LNCaP clone FGC (cell line): ENCODE measurements at regions not wholly inside any gene's neighbourhood (a gene's known extent, or its start where the extent isn't known, plus 50 kb on each side); places are given as distances from the start of the nearest gene placed in this dataset.
A peak's percentile ranks its signal among the peaks of the same experiment; 100 is the strongest.
"Not testable (repeated sequence)": the region's sequence is repeated elsewhere in the genome, so short reads cannot be mapped to it uniquely, and the experiment has no call there.

Experiments used
- DNase-seq: peaks from one replicate; pipeline ENCODE4 v3.0.0-alpha.2; 2011; ENCODE audit warnings: low read depth
- H3K4me3 ChIP-seq: 2 replicates; pipeline ENCODE4 v1.5.1; 2011; ENCODE audit warnings: mild to moderate bottlenecking, low read depth, low read length, control low read depth
- CTCF ChIP-seq: IDR thresholded peaks from 2 replicates; pipeline ENCODE4 v1.5.1; 2012; ENCODE audit warnings: mild to moderate bottlenecking; ENCODE audit not compliant: control insufficient read depth, insufficient read depth; ENCODE audit errors: extremely low read depth

GRCh38 chr1:219548386-219548785 lies 64.5 kb downstream of the ZC3H11B start:
- no peak for DNase-seq
- no peak for TF ChIP-seq CTCF
- no peak overlapping the region for H3K4me3 ChIP-seq

- DNase-seq, H3K4me3 ChIP-seq: not testable (repeated sequence)
Observed at GRCh38 chr1:219545756-219546155, 67.1 kb downstream of the ZC3H11B start.

- H3K4me3 ChIP-seq, result no peak overlapping the region
- TF ChIP-seq CTCF, result 0 out of 2 replicates have a peak, but pooled peaks have one; percentile 29
- no peak for DNase-seq
Observed at GRCh38 chr1:219544163-219544846, 68.6 kb downstream of the ZC3H11B start.

GRCh38 chr1:219542828-219543518 lies 69.9 kb downstream of the ZC3H11B start:
- no peak overlapping the region for H3K4me3 ChIP-seq
- no peak for DNase-seq
- no peak for TF ChIP-seq CTCF

GRCh38 chr1:219541946-219542345 lies 71.0 kb downstream of the ZC3H11B start:
- DNase-seq, result no peak
- no peak overlapping the region for H3K4me3 ChIP-seq
- no peak for TF ChIP-seq CTCF

- TF ChIP-seq CTCF, result no peak
- no peak overlapping the region for H3K4me3 ChIP-seq
- no peak for DNase-seq
Observed at GRCh38 chr1:219539645-219540254, 73.2 kb downstream of the ZC3H11B start.

- TF ChIP-seq CTCF, result no peak
- no peak for DNase-seq
- no peak overlapping the region for H3K4me3 ChIP-seq
Observed at GRCh38 chr1:219538886-219539285, 74.0 kb downstream of the ZC3H11B start.
